Gastroesophageal sphincter (tissue), 4 donors: ENCODE measurements at regions not wholly inside any gene's neighbourhood (a gene's known extent, or its start where the extent isn't known, plus 50 kb on each side); places are given as distances from the start of the nearest gene placed in this dataset.

ENCODE experiments used
- ATAC-seq: fragments of 150-250 bp; one replicate; pipeline ENCODE4 v1.9.1; 2016; ENCODE audit warnings: mild to moderate bottlenecking, moderate library complexity
- H3K27ac ChIP-seq, 4 donors: fragments of 200-600 bp; sonication (generic) in 3 of 4; 1 replicate in 3 of 4; 2 replicates in 1 of 4; pipeline ENCODE4 v1.5.1; 2016 to 2019
- H3K27me3 ChIP-seq: fragments of 200-600 bp; sonication (generic); one replicate; pipeline ENCODE4 v1.5.1; 2019
- H3K36me3 ChIP-seq, 2 donors: fragments of 200-600 bp; sonication (generic); one replicate each; pipeline ENCODE4 v1.5.1; 2019; ENCODE audit warnings: control low read depth in 1 of 2
- H3K4me1 ChIP-seq, 3 donors: fragments of 200-600 bp; sonication (generic); 1 replicate in 2 of 3; 2 replicates in 1 of 3; pipeline ENCODE4 v1.5.1; 2016 to 2019; ENCODE audit warnings: control low read depth in 2 of 3
- H3K4me3 ChIP-seq, 2 donors: fragments of 200-600 bp; sonication (generic); one replicate each; pipeline ENCODE4 v1.5.1; 2019; ENCODE audit warnings: mild to moderate bottlenecking in 1 of 2, moderate library complexity in 1 of 2
- H3K9me3 ChIP-seq, 3 donors: fragments of 200-600 bp; sonication (generic); one replicate each; pipeline ENCODE4 v1.5.1; 2017 to 2019; ENCODE audit warnings: control low read depth in 2 of 3
- EP300 ChIP-seq: sonication (generic); formaldehyde crosslinking; IDR thresholded peaks from one replicate; pipeline ENCODE4 v1.6.1; 2017; ENCODE audit warnings: antibody characterized with exemption, mild to moderate bottlenecking
- POLR2A ChIP-seq, 2 donors: fragments of 450-650 bp; IDR thresholded peaks; one replicate each; pipeline ENCODE4 v1.6.1; 2017; ENCODE audit warnings: antibody characterized with exemption in 2 of 2, mild to moderate bottlenecking in 2 of 2, moderate library complexity in 1 of 2
- POLR2AphosphoS5 ChIP-seq: sonication (generic); formaldehyde crosslinking; IDR thresholded peaks from one replicate; pipeline ENCODE4 v1.6.1; 2017; ENCODE audit warnings: antibody characterized with exemption
- WGBS, 2 donors: methylation state at CpG; one replicate each; pipeline ENCODE4 v1.1.5; 2018; ENCODE audit warnings: low coverage in 1 of 2; 5-methylcytosine and 5-hydroxymethylcytosine counted together
- TF ChIP-seq, protein P1 (sequence below), 4 experiments: fragments of 200-600 bp in 2 of 4; fragments of 450-650 bp in 2 of 4; sonication (generic) in 1 of 4; IDR thresholded peaks; one replicate each; pipeline ENCODE4 v1.5.1; 2017 to 2019; ENCODE audit warnings: antibody characterized with exemption in 4 of 4, mild to moderate bottlenecking in 2 of 4, moderate library complexity in 2 of 4

DNA sequence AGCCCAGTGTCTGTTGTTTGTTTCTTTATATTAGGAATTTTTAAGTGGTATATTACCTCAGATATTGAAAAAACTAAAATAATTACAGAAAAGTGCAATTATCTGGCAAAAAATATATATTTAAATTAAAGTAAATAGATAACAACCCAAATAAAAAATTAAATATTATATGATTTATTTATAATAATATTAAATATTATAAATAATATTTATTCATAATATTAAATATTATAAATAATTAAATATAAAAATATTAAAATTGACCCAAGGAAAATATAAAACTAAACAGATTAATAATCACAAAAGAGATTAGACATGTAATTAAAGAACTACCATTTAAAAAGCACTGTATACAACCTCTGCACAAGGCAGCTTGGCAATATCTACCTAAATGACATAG, 331.9 kb upstream of the POGK start:
- Histone ChIP-seq H3K4me3 (no peak overlapping the region), H3K36me3 (no peaks in the 10 kb centered on the region), H3K27me3 (no peaks in the 10 kb centered on the region), H3K27ac (no peak overlapping the region), H3K9me3 (no peaks in the 10 kb centered on the region), H3K4me1 (no peaks in the 10 kb centered on the region)
- no peak for TF ChIP-seq POLR2AphosphoS5
- TF ChIP-seq, protein P1, sequence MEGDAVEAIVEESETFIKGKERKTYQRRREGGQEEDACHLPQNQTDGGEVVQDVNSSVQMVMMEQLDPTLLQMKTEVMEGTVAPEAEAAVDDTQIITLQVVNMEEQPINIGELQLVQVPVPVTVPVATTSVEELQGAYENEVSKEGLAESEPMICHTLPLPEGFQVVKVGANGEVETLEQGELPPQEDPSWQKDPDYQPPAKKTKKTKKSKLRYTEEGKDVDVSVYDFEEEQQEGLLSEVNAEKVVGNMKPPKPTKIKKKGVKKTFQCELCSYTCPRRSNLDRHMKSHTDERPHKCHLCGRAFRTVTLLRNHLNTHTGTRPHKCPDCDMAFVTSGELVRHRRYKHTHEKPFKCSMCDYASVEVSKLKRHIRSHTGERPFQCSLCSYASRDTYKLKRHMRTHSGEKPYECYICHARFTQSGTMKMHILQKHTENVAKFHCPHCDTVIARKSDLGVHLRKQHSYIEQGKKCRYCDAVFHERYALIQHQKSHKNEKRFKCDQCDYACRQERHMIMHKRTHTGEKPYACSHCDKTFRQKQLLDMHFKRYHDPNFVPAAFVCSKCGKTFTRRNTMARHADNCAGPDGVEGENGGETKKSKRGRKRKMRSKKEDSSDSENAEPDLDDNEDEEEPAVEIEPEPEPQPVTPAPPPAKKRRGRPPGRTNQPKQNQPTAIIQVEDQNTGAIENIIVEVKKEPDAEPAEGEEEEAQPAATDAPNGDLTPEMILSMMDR (IDR thresholded peaks at IDR 0.05) = no peak
- no peak for TF ChIP-seq EP300
- no peak for TF ChIP-seq POLR2A (IDR thresholded peaks at IDR 0.05)
- ATAC-seq = no peak

DNA sequence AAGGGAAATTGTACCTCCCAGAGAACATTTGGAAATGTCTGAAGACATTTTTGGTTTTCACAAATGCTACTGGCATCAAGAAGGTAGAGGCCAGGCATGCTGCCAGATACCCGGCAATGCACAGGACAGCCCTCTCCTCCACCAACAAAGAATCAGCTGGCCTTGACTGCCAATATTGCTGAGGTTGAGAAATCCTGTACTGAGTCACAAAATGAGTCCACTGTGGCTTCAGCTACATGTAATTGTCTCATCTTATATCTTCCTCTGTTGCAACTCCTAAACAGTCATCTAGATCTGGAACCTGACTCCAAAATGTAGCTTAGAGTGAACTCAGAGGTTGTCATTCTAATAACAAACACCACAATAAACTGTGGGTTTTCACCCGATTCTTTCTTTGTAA, 327.5 kb upstream of the POGK start:
- no peaks in the 10 kb centered on the region for H3K4me1 ChIP-seq
- no peak overlapping the region for H3K4me3 ChIP-seq
- 72 to 74% methylated on average over 2 of the region's 2 CpGs for WGBS, 2 donors
- no peak for TF ChIP-seq POLR2AphosphoS5
- TF ChIP-seq, protein P1 (IDR thresholded peaks at IDR 0.05) = no peak
- no peak for TF ChIP-seq EP300
- no peak for TF ChIP-seq POLR2A (IDR thresholded peaks at IDR 0.05)
- H3K36me3 ChIP-seq = no peaks in the 10 kb centered on the region
- ATAC-seq = no peak
- H3K27ac ChIP-seq = no peak overlapping the region
- no peaks in the 10 kb centered on the region for H3K27me3 ChIP-seq
- peaks cover 0 to 8% (median 0%) of the 10 kb centered on the region in 3 donors for H3K9me3 ChIP-seq

DNA sequence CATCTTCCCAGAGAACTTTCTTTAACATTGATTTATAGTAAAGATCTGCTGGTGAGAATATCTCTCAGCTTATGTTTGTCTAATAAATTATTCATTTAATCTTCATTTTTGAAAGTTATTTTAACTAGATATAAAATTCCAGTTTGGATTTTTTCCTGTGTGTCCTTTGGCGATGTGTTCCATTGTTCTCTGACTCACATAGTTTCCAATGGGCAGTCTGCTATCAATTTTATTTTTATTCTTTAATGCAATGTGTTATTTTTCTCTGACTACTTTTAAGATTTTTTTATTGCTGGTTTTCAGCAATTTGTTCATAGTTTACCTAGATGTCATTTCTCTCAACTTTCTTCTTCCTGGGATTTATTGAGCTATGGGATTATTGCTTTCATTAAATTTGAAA, 325.2 kb upstream of the POGK start:
- no peak overlapping the region for H3K4me3 ChIP-seq
- H3K4me1 ChIP-seq = no peaks in the 10 kb centered on the region
- TF ChIP-seq POLR2A (IDR thresholded peaks at IDR 0.05) = no peak
- no peak for TF ChIP-seq POLR2AphosphoS5
- TF ChIP-seq, protein P1 (IDR thresholded peaks at IDR 0.05) = no peak
- no peak for TF ChIP-seq EP300
- no peaks in the 10 kb centered on the region for H3K36me3 ChIP-seq
- H3K27ac ChIP-seq = no peak overlapping the region
- no peak for ATAC-seq
- H3K9me3 ChIP-seq = peaks cover 0 to 8% (median 0%) of the 10 kb centered on the region in 3 donors
- H3K27me3 ChIP-seq = no peaks in the 10 kb centered on the region
- WGBS, 2 donors = 83 to 100% methylated on average over 1 of the region's 1 CpG

DNA sequence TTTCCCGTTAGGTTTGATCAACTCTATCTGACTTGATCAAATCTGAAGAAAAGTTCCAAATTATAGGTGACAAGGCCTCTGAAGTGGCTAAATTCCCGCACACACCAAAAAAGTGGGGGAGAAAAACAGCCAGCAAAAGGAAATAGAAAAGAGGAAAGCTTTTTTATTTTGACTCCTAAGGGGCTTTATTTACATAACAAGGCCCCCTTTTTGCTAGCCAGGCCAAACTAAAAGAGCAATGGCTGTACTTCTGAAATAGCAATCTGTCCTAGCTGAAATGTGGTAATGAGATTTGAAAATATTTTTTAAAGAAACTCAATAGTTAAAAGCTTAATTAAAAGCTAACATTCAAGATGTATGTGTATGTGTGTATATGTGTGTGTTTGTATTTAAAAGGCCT, 311.5 kb upstream of the POGK start:
- no peak for ATAC-seq
- no peak overlapping the region for H3K4me3 ChIP-seq
- 33 to 48% methylated on average over 2 of the region's 2 CpGs for WGBS, 2 donors
- H3K27me3 ChIP-seq = no peaks in the 10 kb centered on the region
- no peaks in the 10 kb centered on the region for H3K9me3 ChIP-seq
- TF ChIP-seq POLR2A (IDR thresholded peaks at IDR 0.05) (no peak), EP300 (no peak), POLR2AphosphoS5 (no peak)
- TF ChIP-seq, protein P1 (IDR thresholded peaks at IDR 0.05) = no peak
- no peaks in the 10 kb centered on the region for H3K36me3 ChIP-seq
- H3K27ac ChIP-seq = no peak overlapping the region
- H3K4me1 ChIP-seq = no peaks in the 10 kb centered on the region

DNA sequence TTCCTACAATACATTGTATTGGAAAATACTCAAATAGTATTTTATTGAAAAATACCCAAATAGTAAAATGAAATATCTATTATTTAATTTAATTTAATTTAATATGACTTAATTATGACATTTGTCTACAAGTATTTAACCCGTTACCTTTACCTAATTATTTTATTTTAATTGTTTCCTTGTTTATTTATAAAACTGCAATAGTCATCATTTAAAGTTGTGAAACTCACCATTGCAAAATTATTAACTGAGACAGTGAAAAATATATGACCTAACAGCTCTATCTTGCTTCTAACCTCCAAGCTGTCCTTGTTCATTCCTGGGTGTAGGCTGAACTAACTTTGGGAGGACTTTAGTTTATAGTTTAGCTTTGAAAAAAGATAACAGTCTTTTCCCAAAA, 300.6 kb upstream of the POGK start:
- Histone ChIP-seq H3K4me3 (no peak overlapping the region), H3K36me3 (no peaks in the 10 kb centered on the region), H3K4me1 (no peaks in the 10 kb centered on the region), H3K27me3 (no peaks in the 10 kb centered on the region), H3K9me3 (no peaks in the 10 kb centered on the region), H3K27ac (no peak overlapping the region)
- 58 to 60% methylated on average over 1 of the region's 1 CpG for WGBS, 2 donors
- TF ChIP-seq, protein P1 (IDR thresholded peaks at IDR 0.05) = no peak
- TF ChIP-seq POLR2AphosphoS5 = no peak
- no peak for TF ChIP-seq EP300
- TF ChIP-seq POLR2A (IDR thresholded peaks at IDR 0.05) = no peak
- ATAC-seq = no peak
